Thyroid gland (tissue), 4 donors: ENCODE measurements at regions not wholly inside any gene's neighbourhood (a gene's known extent, or its start where the extent isn't known, plus 50 kb on each side); places are given as distances from the start of the nearest gene placed in this dataset.

ENCODE experiments used
- DNase-seq, 2 donors: peaks; one replicate each; pipeline ENCODE4 v3.0.0-alpha.2; 2019
- H3K27ac ChIP-seq, 3 donors: fragments of 200-600 bp; sonication (generic); 1 replicate in 2 of 3; 2 replicates in 1 of 3; pipeline ENCODE4 v1.5.1; 2016 to 2019; ENCODE audit warnings: mild to moderate bottlenecking in 1 of 3, moderate library complexity in 1 of 3
- H3K27me3 ChIP-seq: fragments of 200-600 bp; sonication (generic); one replicate; pipeline ENCODE4 v1.5.1; 2019
- H3K36me3 ChIP-seq, 2 donors: fragments of 200-600 bp; sonication (generic); one replicate each; pipeline ENCODE4 v1.5.1; 2016 to 2019
- H3K4me1 ChIP-seq, 2 donors: fragments of 200-600 bp; sonication (generic); one replicate each; pipeline ENCODE4 v1.5.1; 2017 to 2019
- H3K4me3 ChIP-seq, 3 donors: fragments of 200-600 bp; sonication (generic); replicated peaks in 1 of 3; 1 replicate in 2 of 3; 2 replicates in 1 of 3; pipeline ENCODE4 v1.5.1; 2016; ENCODE audit warnings: mild to moderate bottlenecking in 1 of 3
- H3K9me3 ChIP-seq: fragments of 200-600 bp; sonication (generic); one replicate; pipeline ENCODE4 v1.5.1; 2017
- CTCF ChIP-seq, 6 experiments: fragments of 200-600 bp in 3 of 6; fragments of 450-650 bp in 3 of 6; sonication (generic) in 3 of 6; IDR thresholded peaks; one replicate each; pipeline ENCODE4 v1.5.1; 2016 to 2019; ENCODE audit warnings: antibody characterized with exemption in 6 of 6, mild to moderate bottlenecking in 2 of 6, inconsistent platforms in 1 of 6, moderate library complexity in 1 of 6
- POLR2A ChIP-seq, 2 donors: fragments of 450-650 bp; IDR thresholded peaks; one replicate each; pipeline ENCODE4 v1.6.1; 2017; ENCODE audit warnings: antibody characterized with exemption in 2 of 2, mild to moderate bottlenecking in 2 of 2, moderate library complexity in 1 of 2
- WGBS, 2 donors: methylation state at CpG; one replicate each; pipeline ENCODE4 v1.1.5; 2017; 5-methylcytosine and 5-hydroxymethylcytosine counted together
- intact Hi-C: fragments of 100-400 bp; cut with DNase I; formaldehyde crosslinking; loops from one replicate; pipeline ENCODE4 v1.15.1; 2023

GRCh38 chr3:59593380-59593779, 543.6 kb upstream of the CFAP20DC start:
- Histone ChIP-seq H3K27me3 (no peaks in the 10 kb centered on the region), H3K9me3 (no peaks in the 10 kb centered on the region), H3K36me3 (no peaks in the 10 kb centered on the region), H3K27ac (no peak overlapping the region), H3K4me1 (no peaks in the 10 kb centered on the region), H3K4me3 (no peak overlapping the region)
- no peak for TF ChIP-seq POLR2A (IDR thresholded peaks at IDR 0.05)
- TF ChIP-seq CTCF (IDR thresholded peaks at IDR 0.05), result no peak
- intact Hi-C loops, result no loop called here
- DNase-seq, result no peak

DNA sequence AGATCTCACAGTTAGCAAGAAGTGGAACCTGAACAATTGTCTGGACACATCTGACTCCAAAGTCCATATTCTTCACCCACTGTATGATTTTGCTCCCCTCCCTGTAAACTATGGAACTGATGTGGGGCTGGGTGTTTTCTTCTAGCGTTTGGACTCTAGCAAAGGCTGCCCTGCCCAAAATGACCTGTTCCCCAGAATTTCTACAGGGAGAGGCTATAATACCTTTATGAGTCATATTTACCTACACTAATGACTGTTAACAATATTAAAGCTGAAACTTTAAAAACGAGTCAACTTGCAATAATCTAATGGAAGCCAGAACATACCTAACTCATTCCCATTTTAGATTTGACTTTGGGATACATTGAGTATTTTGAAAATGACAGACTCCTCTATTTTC, 531.2 kb upstream of the CFAP20DC start:
- no peaks in the 10 kb centered on the region for H3K27me3 ChIP-seq
- no peak for TF ChIP-seq CTCF (IDR thresholded peaks at IDR 0.05)
- no peak for TF ChIP-seq POLR2A (IDR thresholded peaks at IDR 0.05)
- H3K4me1 ChIP-seq, result no peaks in the 10 kb centered on the region
- intact Hi-C loops, result no loop called here
- WGBS, 2 donors, result 87 to 93% methylated on average over 2 of the region's 2 CpGs
- no peak overlapping the region for H3K27ac ChIP-seq
- no peak overlapping the region for H3K4me3 ChIP-seq
- H3K36me3 ChIP-seq, result no peaks in the 10 kb centered on the region
- H3K9me3 ChIP-seq, result no peaks in the 10 kb centered on the region
- no peak for DNase-seq

GRCh38 chr3:59580499-59580898, 530.7 kb upstream of the CFAP20DC start:
- no peaks in the 10 kb centered on the region for H3K4me1 ChIP-seq
- no peaks in the 10 kb centered on the region for H3K27me3 ChIP-seq
- H3K27ac ChIP-seq, result no peak overlapping the region
- no peak for DNase-seq
- TF ChIP-seq CTCF (IDR thresholded peaks at IDR 0.05), result no peak
- TF ChIP-seq POLR2A (IDR thresholded peaks at IDR 0.05), result no peak
- H3K36me3 ChIP-seq, result no peaks in the 10 kb centered on the region
- no peaks in the 10 kb centered on the region for H3K9me3 ChIP-seq
- H3K4me3 ChIP-seq, result no peak overlapping the region
- intact Hi-C loops, result no loop called here
- WGBS, 2 donors, result 87 to 91% methylated on average over 3 of the region's 3 CpGs

DNA sequence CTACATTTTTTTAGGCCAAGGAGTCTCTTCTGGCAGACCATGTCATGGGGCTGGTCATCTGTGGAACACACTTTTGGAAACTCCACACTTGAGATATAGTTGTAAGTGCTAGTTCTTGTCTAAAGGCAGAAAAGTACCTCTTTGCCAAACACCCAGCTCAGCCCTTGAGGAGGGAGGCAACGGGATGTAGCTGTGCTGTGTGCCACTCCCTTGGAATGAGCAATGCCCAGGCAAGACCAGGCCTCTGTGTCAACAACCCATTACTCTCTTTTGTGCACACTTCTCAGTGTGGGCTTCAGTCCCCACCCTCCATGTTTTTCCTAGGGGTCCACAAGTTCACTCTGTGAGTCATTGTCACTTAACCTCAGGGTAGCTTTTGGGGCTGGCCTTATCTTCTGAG, 528.3 kb upstream of the CFAP20DC start:
- Histone ChIP-seq H3K36me3 (no peaks in the 10 kb centered on the region), H3K4me1 (no peaks in the 10 kb centered on the region), H3K9me3 (no peaks in the 10 kb centered on the region), H3K27me3 (no peaks in the 10 kb centered on the region), H3K27ac (no peak overlapping the region), H3K4me3 (no peak overlapping the region)
- intact Hi-C loops, result loop anchor here (5.0 kb wide), 1 partner anchor 279 kb away; no protein-coding TSS in a partner anchor
- 44 to 50% methylated on average over 1 of the region's 1 CpG for WGBS, 2 donors
- no peak for DNase-seq
- no peak for TF ChIP-seq CTCF (IDR thresholded peaks at IDR 0.05)
- no peak for TF ChIP-seq POLR2A (IDR thresholded peaks at IDR 0.05)

DNA sequence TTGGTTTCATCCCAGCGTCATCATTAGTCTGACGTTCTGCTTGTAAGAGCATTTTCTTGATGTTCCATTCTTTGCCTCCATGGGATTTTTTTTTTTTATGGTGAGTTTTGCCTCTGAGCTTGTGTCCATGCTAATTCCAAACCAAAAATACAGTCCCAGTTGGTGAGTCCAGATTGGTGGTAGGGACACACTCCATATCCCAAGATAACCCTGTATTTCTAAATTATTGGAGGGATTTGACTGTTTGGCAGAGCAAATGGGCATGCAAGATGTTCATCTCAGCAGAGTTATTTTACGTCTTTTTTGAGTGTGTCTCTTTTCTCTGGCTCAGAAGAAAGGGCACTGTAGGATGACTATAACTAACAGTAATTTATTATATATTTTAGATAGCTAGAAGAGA, 526.8 kb upstream of the CFAP20DC start:
- TF ChIP-seq POLR2A (IDR thresholded peaks at IDR 0.05), result no peak
- TF ChIP-seq CTCF (IDR thresholded peaks at IDR 0.05), result no peak
- Histone ChIP-seq H3K4me3 (no peak overlapping the region), H3K4me1 (no peaks in the 10 kb centered on the region), H3K9me3 (no peaks in the 10 kb centered on the region), H3K36me3 (no peaks in the 10 kb centered on the region), H3K27ac (no peak overlapping the region), H3K27me3 (no peaks in the 10 kb centered on the region)
- DNase-seq, result no peak
- 77 to 88% methylated on average over 3 of the region's 3 CpGs for WGBS, 2 donors
- intact Hi-C loops, result loop anchor here (5.0 kb wide), 1 partner anchor 281 kb away; no protein-coding TSS in a partner anchor
